ENCODE measurements at regions not wholly inside any gene's neighbourhood (a gene's known extent, or its start where the extent isn't known, plus 50 kb on each side); places are given as distances from the start of the nearest gene placed in this dataset.

DNA sequence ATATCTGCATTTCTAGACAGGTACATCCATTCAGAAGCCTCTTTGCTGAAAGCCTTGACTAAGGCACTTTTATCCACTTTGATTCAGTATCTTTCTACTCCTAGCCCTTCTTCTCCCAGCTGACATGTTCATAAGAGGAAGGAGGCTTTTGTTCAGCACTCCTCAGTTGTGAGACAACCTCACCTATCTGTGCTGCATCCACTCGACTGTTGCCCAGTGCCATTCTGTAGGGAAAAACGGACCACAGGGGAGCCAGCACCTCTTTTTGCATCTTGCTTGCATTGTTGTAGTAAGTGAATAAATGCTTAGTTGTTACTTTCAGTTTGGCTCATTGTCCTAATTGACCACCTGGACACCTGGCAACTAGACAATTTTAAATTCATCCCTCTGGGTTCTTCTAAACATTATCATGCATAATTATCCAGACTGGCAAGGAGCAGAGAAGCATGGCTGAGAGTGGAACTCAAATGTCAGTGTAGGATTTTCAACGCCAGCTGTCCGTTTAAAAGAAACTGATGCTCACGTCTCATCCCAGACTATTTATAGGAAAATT is 83.8 kb upstream of the BOD1L1 start:
- H3K27ac ChIP-seq, result peak overlapping the region; percentile 29
- peaks cover 22% of the 10 kb centered on the region for H3K4me1 ChIP-seq
- H3K9ac ChIP-seq, result no peak overlapping the region
- H3K9me3 ChIP-seq (ENCODE audit: control insufficient read depth, low read length), result no peaks in the 10 kb centered on the region
- H2AFZ ChIP-seq, result peak overlapping the region; percentile 68
- H3K27me3 ChIP-seq (ENCODE audit: control insufficient read depth, insufficient read depth, low read length), result no peaks in the 10 kb centered on the region
- H3K4me3 ChIP-seq (ENCODE audit: low read depth, low read length), result no peak overlapping the region
- H3K4me2 ChIP-seq (ENCODE audit: low read length), result peak overlapping the region; percentile 9
- no peaks in the 10 kb centered on the region for H3K79me2 ChIP-seq
- TF ChIP-seq, protein P1, sequence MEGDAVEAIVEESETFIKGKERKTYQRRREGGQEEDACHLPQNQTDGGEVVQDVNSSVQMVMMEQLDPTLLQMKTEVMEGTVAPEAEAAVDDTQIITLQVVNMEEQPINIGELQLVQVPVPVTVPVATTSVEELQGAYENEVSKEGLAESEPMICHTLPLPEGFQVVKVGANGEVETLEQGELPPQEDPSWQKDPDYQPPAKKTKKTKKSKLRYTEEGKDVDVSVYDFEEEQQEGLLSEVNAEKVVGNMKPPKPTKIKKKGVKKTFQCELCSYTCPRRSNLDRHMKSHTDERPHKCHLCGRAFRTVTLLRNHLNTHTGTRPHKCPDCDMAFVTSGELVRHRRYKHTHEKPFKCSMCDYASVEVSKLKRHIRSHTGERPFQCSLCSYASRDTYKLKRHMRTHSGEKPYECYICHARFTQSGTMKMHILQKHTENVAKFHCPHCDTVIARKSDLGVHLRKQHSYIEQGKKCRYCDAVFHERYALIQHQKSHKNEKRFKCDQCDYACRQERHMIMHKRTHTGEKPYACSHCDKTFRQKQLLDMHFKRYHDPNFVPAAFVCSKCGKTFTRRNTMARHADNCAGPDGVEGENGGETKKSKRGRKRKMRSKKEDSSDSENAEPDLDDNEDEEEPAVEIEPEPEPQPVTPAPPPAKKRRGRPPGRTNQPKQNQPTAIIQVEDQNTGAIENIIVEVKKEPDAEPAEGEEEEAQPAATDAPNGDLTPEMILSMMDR (IDR thresholded peaks at IDR 0.05), result no peak
- H3K36me3 ChIP-seq (ENCODE audit: control insufficient read depth, insufficient read depth, low read length), result no peaks in the 10 kb centered on the region

GRCh38 chr4:13721894-13722293 is 94.4 kb upstream of the BOD1L1 start:
- Histone ChIP-seq H3K79me2 (no peaks in the 10 kb centered on the region), H3K27me3 (ENCODE audit: control insufficient read depth, insufficient read depth, low read length) (no peaks in the 10 kb centered on the region), H3K36me3 (ENCODE audit: control insufficient read depth, insufficient read depth, low read length) (no peaks in the 10 kb centered on the region), H3K4me2 (ENCODE audit: low read length) (no peak overlapping the region), H3K4me3 (ENCODE audit: low read depth, low read length) (no peak overlapping the region), H3K9me3 (ENCODE audit: control insufficient read depth, low read length) (no peaks in the 10 kb centered on the region), H3K27ac (no peak overlapping the region), H3K9ac (no peak overlapping the region), H3K4me1 (peaks cover 12% of the 10 kb centered on the region), H2AFZ (no peak overlapping the region)
- TF ChIP-seq, protein P1 (IDR thresholded peaks at IDR 0.05), result no peak

DNA sequence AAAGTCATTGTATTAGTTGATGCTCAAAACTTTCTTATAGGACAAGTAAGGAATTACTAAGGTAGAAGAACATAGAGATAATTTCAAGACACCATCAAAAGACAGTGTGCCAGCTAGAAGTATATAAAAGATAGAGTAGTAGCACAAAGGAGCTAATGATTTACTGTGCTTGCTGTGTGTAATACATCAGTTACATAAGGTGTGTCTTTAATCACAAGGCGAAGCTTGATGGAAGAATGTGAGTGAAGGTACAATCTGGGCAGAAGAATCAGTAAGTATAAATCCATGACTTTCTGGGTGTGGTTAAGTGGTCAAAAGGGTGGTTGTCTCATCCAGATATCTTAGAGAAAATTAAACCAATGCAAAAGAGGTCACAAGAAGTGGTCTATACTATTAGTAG is 95.1 kb upstream of the BOD1L1 start:
- Histone ChIP-seq H3K27ac (no peak overlapping the region), H3K9ac (no peak overlapping the region), H3K9me3 (ENCODE audit: control insufficient read depth, low read length) (no peaks in the 10 kb centered on the region), H3K4me2 (ENCODE audit: low read length) (no peak overlapping the region), H3K4me1 (peaks cover 12% of the 10 kb centered on the region), H3K79me2 (no peaks in the 10 kb centered on the region), H2AFZ (no peak overlapping the region), H3K4me3 (ENCODE audit: low read depth, low read length) (no peak overlapping the region), H3K36me3 (ENCODE audit: control insufficient read depth, insufficient read depth, low read length) (no peaks in the 10 kb centered on the region), H3K27me3 (ENCODE audit: control insufficient read depth, insufficient read depth, low read length) (no peaks in the 10 kb centered on the region)
- TF ChIP-seq, protein P1 (IDR thresholded peaks at IDR 0.05), result no peak

GRCh38 chr4:13728761-13729160 is 101.2 kb upstream of the BOD1L1 start:
- H3K27me3 ChIP-seq (ENCODE audit: control insufficient read depth, insufficient read depth, low read length), result no peaks in the 10 kb centered on the region
- peak overlapping the region; percentile 40 for H2AFZ ChIP-seq
- H3K79me2 ChIP-seq, result no peaks in the 10 kb centered on the region

More at GRCh38 chr4:13728761-13729160, 101.2 kb upstream of the BOD1L1 start:
- no peak overlapping the region for H3K4me3 ChIP-seq (ENCODE audit: low read depth, low read length)
- peak overlapping the region; percentile 68 for H3K27ac ChIP-seq
- no peak overlapping the region for H3K4me2 ChIP-seq (ENCODE audit: low read length)
- H3K9me3 ChIP-seq (ENCODE audit: control insufficient read depth, low read length), result no peaks in the 10 kb centered on the region
- H3K9ac ChIP-seq, result no peak overlapping the region
- H3K36me3 ChIP-seq (ENCODE audit: control insufficient read depth, insufficient read depth, low read length), result no peaks in the 10 kb centered on the region
- TF ChIP-seq, protein P1 (IDR thresholded peaks at IDR 0.05), result no peak
- H3K4me1 ChIP-seq, result peaks cover 29% of the 10 kb centered on the region
